Hepatocyte (in vitro differentiated cells): ENCODE measurements at regions not wholly inside any gene's neighbourhood (a gene's known extent, or its start where the extent isn't known, plus 50 kb on each side); places are given as distances from the start of the nearest gene placed in this dataset.

Source experiments
- DNase-seq: peaks from one replicate; pipeline ENCODE4 v3.0.0-alpha.2; 2016; ENCODE audit warnings: low spot score
- H2AFZ ChIP-seq: fragments of 200-600 bp; sonication (generic); 2 replicates; pipeline ENCODE4 v1.6.0; 2016; ENCODE audit warnings: antibody characterized with exemption, mild to moderate bottlenecking
- H3K27ac ChIP-seq: fragments of 200-600 bp; sonication (generic); 2 replicates; pipeline ENCODE4 v1.5.1; 2016; ENCODE audit warnings: mild to moderate bottlenecking
- H3K27me3 ChIP-seq: fragments of 200-600 bp; sonication (generic); 2 replicates; pipeline ENCODE4 v1.6.1; 2016
- H3K36me3 ChIP-seq: fragments of 200-600 bp; sonication (generic); replicated peaks from 2 replicates; pipeline ENCODE4 v1.5.1; 2016; ENCODE audit warnings: low read depth; ENCODE audit not compliant: insufficient read depth
- H3K4me1 ChIP-seq: fragments of 200-600 bp; sonication (generic); 2 replicates; pipeline ENCODE4 v1.5.1; 2016; ENCODE audit warnings: mild to moderate bottlenecking, moderate library complexity; ENCODE audit not compliant: insufficient read depth
- H3K4me2 ChIP-seq: fragments of 200-600 bp; sonication (generic); 2 replicates; pipeline ENCODE4 v1.6.0; 2016
- H3K4me3 ChIP-seq: fragments of 200-600 bp; sonication (generic); 2 replicates; pipeline ENCODE4 v1.5.1; 2016; ENCODE audit warnings: mild to moderate bottlenecking
- H3K79me2 ChIP-seq: fragments of 200-600 bp; sonication (generic); 2 replicates; pipeline ENCODE4 v1.6.0; 2017; ENCODE audit warnings: mild to moderate bottlenecking
- H3K9me2 ChIP-seq: fragments of 200-600 bp; sonication (generic); replicated peaks from 2 replicates; pipeline ENCODE4 v1.6.0; 2017; ENCODE audit warnings: mild to moderate bottlenecking; ENCODE audit not compliant: insufficient read depth
- H3K9me3 ChIP-seq: fragments of 200-600 bp; sonication (generic); 2 replicates; pipeline ENCODE4 v1.5.1; 2016; ENCODE audit warnings: low read depth, mild to moderate bottlenecking
- H4K20me1 ChIP-seq: fragments of 200-600 bp; sonication (generic); 2 replicates; pipeline ENCODE4 v1.6.0; 2016; ENCODE audit warnings: mild to moderate bottlenecking; ENCODE audit not compliant: insufficient read depth, poor library complexity, severe bottlenecking
- EZH2 ChIP-seq: fragments of 200-600 bp; sonication (generic); IDR thresholded peaks from 2 replicates; pipeline ENCODE4 v1.6.1; 2016; ENCODE audit warnings: antibody characterized with exemption, mild to moderate bottlenecking, borderline replicate concordance
- EZH2phosphoT487 ChIP-seq: fragments of 200-600 bp; sonication (generic); IDR thresholded peaks from one replicate; pipeline ENCODE4 v1.6.1; 2018; ENCODE audit warnings: antibody characterized with exemption, mild to moderate bottlenecking, low read depth, moderate library complexity; ENCODE audit not compliant: unreplicated experiment, severe bottlenecking
- WGBS: methylation state at CpG from one replicate; pipeline ENCODE4 v1.1.6; 2016; ENCODE audit warnings: low lambda C conversion rate; ENCODE audit errors: missing lambda C conversion rate; 5-methylcytosine and 5-hydroxymethylcytosine counted together
- TF ChIP-seq, protein P1 (sequence below): fragments of 200-600 bp; sonication (generic); IDR thresholded peaks from 2 replicates; pipeline ENCODE4 v1.5.1; 2016; ENCODE audit warnings: antibody characterized with exemption, mild to moderate bottlenecking; ENCODE audit not compliant: poor library complexity

DNA sequence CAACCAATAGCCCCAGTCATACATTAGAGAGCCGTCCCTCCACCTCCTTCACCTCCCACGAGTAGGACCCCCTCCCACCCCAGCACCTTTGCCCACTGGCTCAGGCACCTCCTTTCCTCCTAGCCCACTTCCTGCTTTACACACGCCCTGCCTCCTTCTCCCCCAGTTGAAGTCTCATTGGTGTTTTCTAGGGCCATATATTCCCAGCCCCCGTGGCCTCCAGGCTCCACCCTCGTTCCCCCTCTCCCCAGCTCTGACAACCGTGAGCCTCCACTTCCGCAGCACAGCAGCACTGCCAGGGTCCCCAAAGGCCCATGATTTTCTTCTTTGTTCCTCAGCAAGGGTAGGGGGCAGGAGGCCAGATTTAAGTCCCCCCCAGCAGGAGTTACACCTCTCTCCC is 340.3 kb upstream of the TNRC6C start:
- Histone ChIP-seq H3K79me2 (no peaks in the 10 kb centered on the region), H3K4me3 (no peak overlapping the region), H3K36me3 (no peaks in the 10 kb centered on the region), H2AFZ (no peak overlapping the region), H3K27ac (no peak overlapping the region), H3K4me2 (no peak overlapping the region), H3K9me3 (no peaks in the 10 kb centered on the region), H3K4me1 (peaks cover 13% of the 10 kb centered on the region), H4K20me1 (no peaks in the 10 kb centered on the region), H3K27me3 (peaks cover 3% of the 10 kb centered on the region), H3K9me2 (no peaks in the 10 kb centered on the region)
- WGBS: 83% methylated on average over 7 of the region's 7 CpGs
- no peak for TF ChIP-seq EZH2
- TF ChIP-seq, protein P1, sequence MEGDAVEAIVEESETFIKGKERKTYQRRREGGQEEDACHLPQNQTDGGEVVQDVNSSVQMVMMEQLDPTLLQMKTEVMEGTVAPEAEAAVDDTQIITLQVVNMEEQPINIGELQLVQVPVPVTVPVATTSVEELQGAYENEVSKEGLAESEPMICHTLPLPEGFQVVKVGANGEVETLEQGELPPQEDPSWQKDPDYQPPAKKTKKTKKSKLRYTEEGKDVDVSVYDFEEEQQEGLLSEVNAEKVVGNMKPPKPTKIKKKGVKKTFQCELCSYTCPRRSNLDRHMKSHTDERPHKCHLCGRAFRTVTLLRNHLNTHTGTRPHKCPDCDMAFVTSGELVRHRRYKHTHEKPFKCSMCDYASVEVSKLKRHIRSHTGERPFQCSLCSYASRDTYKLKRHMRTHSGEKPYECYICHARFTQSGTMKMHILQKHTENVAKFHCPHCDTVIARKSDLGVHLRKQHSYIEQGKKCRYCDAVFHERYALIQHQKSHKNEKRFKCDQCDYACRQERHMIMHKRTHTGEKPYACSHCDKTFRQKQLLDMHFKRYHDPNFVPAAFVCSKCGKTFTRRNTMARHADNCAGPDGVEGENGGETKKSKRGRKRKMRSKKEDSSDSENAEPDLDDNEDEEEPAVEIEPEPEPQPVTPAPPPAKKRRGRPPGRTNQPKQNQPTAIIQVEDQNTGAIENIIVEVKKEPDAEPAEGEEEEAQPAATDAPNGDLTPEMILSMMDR: no peak
- DNase-seq: no peak

DNA sequence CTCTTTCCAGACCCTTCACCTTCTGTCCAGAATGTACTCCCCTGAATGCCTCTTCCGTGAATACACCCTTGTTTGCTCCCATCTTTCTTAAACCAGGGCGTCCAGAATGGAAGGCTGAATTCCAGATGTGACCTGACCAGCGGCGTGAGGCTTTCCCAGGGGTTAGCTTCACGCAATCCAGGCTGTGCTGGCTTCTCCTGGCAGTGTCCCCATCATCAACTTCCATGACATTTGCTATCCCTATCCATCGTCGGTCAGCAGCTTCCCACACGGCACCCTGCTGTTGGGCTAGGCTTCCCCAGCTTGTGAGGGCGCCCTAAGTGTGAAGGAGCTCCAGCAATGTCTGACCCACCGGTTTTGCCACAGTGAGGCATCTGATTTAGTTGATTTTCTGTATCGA is 339.8 kb upstream of the TNRC6C start:
- Histone ChIP-seq H2AFZ (no peak overlapping the region), H3K79me2 (no peaks in the 10 kb centered on the region), H3K9me3 (no peaks in the 10 kb centered on the region), H4K20me1 (no peaks in the 10 kb centered on the region), H3K4me3 (no peak overlapping the region), H3K4me2 (no peak overlapping the region), H3K36me3 (no peaks in the 10 kb centered on the region), H3K9me2 (no peaks in the 10 kb centered on the region), H3K27me3 (no peaks in the 10 kb centered on the region), H3K4me1 (peaks cover 13% of the 10 kb centered on the region), H3K27ac (no peak overlapping the region)
- DNase-seq: no peak
- TF ChIP-seq EZH2phosphoT487 (no peak), EZH2 (no peak)
- TF ChIP-seq, protein P1: no peak
- 92% methylated on average over 11 of the region's 11 CpGs for WGBS

DNA sequence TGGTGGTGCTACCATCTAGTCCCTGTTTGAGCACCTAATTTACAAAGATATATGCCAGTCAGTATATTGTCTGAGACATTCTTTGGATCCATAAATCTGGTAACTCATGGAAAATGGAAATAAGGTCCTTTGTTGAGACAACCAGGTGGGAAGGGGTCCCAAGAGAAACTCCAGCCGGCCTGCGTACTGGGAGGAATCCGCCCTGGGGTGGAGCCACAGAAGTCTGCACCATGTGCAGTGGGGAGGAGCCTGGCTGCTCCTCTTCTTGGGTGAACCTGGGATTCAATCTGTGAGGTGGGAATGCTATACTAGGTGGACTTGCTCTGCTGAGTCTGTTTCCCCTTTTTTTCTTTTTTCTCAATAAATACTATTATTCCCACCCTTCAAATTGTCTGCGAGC is 339.2 kb upstream of the TNRC6C start:
- no peak for TF ChIP-seq EZH2
- no peak for TF ChIP-seq EZH2phosphoT487
- no peaks in the 10 kb centered on the region for H3K9me2 ChIP-seq
- no peak overlapping the region for H3K4me2 ChIP-seq
- no peak for DNase-seq
- no peaks in the 10 kb centered on the region for H3K36me3 ChIP-seq
- no peak overlapping the region for H3K27ac ChIP-seq
- H3K79me2 ChIP-seq: no peaks in the 10 kb centered on the region
- H3K27me3 ChIP-seq: no peaks in the 10 kb centered on the region
- no peak overlapping the region for H3K4me3 ChIP-seq
- no peak overlapping the region for H2AFZ ChIP-seq
- no peaks in the 10 kb centered on the region for H3K9me3 ChIP-seq
- no peaks in the 10 kb centered on the region for H4K20me1 ChIP-seq
- 96% methylated on average over 4 of the region's 4 CpGs for WGBS
- peaks cover 13% of the 10 kb centered on the region for H3K4me1 ChIP-seq

DNA sequence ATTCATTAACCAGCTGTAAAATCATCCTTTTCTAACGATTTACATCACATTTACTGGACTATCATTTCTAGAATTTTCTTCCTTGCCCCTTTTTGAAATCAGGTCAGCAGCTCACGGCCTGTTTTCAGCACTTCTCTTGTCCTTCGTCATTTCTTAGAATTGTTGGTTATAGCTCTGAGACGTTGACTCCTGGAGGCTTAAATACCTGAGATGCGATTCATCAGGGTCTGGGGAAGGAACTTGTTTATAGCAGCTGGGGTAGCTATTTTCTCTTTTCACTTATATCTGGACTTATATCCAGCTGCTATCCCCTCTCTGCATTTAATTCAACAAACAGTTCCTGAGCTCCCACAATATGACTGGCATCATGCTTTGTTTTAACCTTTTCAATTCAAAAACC is 338.7 kb upstream of the TNRC6C start:
- 70% methylated on average over 5 of the region's 5 CpGs for WGBS
- TF ChIP-seq, protein P1: no peak
- TF ChIP-seq EZH2phosphoT487 (no peak), EZH2 (no peak)
- peaks cover 13% of the 10 kb centered on the region for H3K4me1 ChIP-seq
- H3K36me3 ChIP-seq: no peaks in the 10 kb centered on the region
- no peaks in the 10 kb centered on the region for H4K20me1 ChIP-seq
- no peak overlapping the region for H3K4me2 ChIP-seq
- H3K4me3 ChIP-seq: no peak overlapping the region
- no peaks in the 10 kb centered on the region for H3K9me2 ChIP-seq
- H2AFZ ChIP-seq: no peak overlapping the region
- no peaks in the 10 kb centered on the region for H3K27me3 ChIP-seq
- no peak for DNase-seq
- no peak overlapping the region for H3K27ac ChIP-seq
- no peaks in the 10 kb centered on the region for H3K79me2 ChIP-seq
- no peaks in the 10 kb centered on the region for H3K9me3 ChIP-seq
